GM04504 (cell line): ENCODE measurements at regions not wholly inside any gene's neighbourhood (a gene's known extent, or its start where the extent isn't known, plus 50 kb on each side); places are given as distances from the start of the nearest gene placed in this dataset.

Source experiments
- DNase-seq: peaks from one replicate; pipeline ENCODE4 v3.0.0-alpha.2; 2012; ENCODE audit warnings: low read depth

DNA sequence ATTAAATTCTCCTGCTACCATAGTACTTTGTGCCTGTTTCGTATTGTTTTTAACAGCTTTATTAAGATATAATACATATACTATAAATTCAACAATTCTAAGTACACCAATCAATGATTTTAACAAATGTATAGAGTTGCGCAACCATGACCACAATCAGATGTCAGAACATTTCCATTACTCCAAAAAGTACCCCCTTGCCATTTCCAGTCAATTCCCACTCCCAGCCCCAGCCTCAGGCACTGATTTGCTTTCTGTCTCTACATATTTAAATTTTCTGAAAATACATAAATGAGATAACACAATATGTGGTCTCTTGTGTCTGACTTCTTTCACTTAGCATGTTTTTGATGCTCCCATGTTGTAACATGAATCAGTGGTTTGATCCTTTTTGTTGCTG is 193.9 kb downstream of the FIGN start:
- no peak for DNase-seq

DNA sequence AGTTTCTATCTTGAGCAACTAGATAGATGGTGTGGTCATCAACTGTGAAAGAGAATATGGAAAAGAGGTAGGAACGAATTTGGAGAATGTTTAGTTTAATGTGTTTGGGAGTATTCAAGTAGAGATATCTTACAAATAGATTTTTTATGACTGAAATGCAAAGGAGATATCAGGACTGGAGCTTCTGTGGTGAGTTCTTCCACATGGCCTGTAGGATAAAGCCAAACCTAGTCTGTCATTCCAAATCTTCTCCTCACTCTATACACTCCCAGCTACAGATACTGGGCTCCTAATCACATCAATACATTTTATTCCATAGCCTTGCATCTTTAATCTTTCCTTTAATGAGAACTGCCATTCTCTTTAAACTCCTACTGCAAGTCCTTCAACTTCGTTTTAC is 194.3 kb downstream of the FIGN start:
- no peak for DNase-seq

DNA sequence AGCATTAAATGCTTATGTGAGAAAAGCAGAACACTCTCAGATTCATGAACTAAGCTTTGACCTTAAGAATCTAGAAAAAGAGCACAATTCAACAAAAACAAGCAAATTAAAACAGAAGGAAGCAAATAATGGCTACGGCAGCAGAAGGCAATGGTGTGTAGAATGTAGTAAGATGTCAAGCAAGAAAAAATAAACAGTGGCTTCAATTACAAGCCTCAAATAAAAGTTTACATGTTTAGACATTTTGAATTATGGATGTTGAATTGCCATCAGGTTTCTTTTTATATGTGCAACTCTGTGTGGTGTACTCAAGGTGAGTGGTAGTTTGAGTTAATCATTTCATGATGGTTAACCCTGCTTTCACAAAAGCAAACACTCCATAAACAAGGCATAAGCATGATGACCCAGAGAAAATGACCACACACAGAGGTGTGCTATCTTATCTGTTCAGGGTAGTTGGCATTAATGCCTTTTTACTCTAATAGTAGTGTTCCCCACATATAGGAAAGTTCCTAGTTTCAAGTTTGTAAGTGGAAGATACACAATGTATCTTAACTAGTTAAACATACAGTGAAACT is 207.1 kb downstream of the FIGN start:
- DNase-seq = no peak

DNA sequence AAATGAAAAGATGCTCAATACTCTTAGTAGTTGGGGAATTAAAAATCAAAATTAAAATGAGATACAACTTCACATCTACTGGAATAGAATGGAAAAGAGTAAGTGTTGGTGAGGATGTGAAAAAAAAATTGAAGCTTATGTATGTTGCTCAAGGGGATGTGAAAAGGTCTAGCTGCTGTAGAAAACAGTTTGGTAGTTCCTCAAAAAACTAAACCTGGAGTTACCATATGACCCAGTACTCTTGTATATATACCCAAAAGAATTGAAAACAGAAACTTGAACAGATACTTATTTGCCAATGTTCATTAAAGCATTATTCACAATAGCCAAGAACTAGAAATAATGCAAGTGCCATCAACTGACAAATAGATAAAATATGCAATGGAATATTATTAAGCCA is 208.4 kb downstream of the FIGN start:
- no peak for DNase-seq

DNA sequence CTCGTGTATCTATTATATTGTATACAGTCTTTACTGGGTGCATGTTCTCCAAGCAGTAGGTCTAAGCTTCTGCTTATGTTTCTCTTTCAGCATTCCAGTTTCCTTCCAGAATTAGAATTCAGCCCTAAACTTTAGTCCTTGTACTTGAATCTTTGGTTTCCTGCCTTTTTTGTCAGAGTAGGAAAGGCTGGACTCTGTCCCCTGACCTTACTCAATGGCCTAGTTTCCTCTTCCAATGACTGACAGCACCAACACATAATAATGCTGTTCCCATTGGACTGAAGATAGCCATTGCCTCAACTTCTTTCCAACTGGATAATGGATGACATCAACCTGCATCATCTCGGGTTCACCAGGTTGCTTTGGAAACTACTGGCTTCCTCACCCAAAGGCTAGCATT is 217.0 kb downstream of the FIGN start:
- no peak for DNase-seq

DNA sequence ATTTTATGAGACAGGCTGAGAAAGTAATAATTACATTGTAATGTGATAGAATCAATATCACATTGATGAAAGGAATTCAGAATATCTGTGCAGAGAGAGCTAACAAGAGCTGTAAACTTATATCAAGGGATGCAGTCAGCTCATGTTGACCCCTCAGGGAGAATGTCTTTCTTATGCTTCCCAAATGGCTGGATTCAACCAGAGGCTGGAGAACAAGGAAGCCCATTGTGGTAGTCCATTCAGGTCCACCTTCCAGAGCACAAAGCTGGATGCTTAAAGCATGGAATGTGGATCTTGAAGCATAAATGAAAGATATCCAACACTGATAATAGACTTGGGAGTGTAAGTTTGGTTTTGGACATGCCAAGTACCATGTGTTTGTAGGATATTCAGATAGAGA is 220.0 kb downstream of the FIGN start:
- no peak for DNase-seq

DNA sequence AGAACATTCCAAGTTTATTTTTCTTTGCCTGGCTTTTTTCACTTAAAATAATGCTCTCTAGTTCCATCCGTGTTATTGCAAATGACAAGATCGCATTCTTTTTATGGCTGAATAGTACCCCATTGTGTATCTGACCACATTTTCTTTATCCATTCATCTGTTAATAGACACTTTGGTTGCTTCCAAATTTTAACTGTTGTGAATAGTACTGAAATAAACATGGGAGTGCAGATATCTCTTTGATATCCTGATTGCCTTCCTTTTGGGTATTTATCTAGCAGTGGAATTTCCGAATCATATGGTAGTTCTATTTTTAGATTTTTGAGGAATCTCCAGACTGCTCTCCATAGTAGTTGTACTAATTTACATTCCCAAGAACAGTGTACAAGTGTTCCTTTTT is 230.5 kb downstream of the FIGN start:
- DNase-seq = no peak

DNA sequence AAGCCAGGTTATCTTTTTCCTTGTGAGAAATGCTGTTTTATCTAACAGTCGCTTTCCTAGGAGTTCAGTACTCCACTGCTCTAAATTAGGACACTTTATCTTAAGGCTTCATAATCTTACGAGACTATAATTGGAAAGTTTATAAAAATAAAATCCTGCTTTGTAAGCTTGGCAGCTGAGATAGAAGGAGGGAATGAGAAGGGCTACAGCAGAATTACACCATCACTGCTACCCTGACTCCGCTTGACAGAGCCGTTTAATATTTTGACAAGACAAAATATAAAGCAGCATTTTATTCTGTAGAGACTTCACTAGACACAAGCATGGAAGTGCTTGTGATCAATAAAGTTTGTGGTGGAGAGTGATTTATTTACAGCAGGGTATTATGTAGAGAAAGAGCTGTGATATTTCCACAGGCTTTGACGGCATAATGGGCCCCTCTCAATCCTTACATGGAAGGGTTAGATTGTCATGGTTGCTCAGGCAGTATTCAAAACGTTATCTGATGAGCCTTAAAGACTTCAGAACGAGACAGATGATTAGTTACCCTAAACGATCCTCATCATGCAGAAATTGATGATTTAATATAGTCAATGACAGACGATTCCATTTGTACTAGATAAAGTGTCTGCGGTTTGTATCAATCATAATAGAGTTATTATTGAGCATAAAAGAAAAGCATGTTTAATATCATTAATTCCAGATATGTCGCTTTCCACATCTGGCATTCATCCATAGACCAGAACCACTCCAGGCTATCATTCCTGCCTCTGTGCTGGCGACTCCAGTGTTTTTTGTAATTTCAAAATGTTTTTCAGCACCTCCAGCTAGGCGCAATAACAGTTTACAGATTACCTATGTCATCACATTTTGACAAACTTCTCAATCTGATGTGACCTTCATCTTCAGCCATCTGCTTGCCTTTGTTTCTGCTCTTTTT is 242.2 kb downstream of the FIGN start:
- DNase-seq = no peak

DNA sequence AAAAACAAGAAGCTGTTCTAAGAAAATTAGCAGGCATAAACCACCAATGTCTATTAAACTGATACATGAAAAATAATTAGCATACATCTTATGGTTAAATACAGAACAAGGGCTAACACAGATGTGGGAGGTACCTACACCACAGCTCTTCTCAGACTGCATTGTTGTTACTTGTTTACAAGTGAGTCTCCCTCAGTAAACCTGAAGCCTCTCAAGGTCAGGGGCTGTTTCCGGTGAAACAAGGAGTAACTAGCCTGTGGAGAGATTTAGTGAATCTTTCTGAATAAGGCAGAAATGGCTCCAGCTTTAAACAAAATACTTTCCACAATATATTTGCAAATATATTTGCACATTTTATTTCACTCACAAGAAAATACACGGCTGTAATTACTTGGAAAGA is 244.0 kb downstream of the FIGN start:
- no peak for DNase-seq

DNA sequence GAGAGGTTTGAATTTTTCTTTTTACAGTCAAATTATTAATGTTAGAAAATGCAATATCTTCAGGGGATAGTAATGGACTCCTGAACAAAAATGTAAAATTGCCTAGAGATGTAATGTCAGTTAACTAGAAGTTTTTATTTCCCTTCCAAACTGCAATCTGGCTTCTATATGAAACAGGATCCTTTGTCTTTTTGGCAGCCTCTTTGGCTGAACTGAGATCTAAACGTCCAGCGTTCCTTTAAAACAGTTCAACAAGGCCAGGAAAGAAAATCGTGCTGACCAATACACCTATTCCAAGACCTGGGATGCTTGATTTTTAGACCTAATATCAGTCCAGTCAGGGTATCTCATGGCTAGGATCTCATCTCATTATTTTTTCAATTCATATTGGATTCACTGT is 245.5 kb downstream of the FIGN start:
- no peak for DNase-seq

DNA sequence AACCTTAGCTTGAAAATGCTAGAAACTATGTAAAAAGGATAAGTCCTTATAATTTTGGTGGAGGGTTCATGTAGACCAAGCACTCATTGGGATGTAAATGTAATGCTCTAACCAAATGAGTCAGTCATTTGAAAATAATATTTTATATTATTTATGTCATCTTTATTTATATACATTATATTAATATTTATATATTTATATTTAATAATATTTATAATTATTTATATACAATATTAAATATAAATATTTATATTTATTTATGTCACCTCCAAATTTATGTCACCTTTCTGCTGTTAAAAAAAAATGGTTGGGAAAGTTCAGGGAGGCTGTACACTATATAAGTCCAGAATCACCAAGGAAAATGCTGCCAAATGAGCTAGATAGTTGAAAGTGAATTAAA is 254.3 kb downstream of the FIGN start:
- DNase-seq = no peak

DNA sequence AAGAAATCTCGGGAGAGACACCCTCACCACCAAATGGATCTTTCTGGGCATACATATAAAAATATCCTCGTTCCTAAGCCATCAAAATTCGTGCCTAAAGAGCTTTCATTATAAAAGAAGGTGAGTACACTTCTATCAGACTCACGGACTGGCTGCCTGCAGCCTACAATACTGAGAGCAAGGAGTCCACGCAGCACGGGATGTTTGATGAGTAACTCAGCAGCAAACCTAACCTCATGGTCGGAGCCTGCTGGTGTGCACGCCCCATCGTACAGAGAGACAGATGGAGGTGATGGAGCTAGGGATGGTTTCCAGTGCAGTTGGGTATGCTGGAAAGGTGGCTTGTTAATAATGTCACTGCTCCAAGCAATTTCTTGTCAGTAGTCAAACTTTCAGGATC is 256.2 kb downstream of the FIGN start:
- no peak for DNase-seq

DNA sequence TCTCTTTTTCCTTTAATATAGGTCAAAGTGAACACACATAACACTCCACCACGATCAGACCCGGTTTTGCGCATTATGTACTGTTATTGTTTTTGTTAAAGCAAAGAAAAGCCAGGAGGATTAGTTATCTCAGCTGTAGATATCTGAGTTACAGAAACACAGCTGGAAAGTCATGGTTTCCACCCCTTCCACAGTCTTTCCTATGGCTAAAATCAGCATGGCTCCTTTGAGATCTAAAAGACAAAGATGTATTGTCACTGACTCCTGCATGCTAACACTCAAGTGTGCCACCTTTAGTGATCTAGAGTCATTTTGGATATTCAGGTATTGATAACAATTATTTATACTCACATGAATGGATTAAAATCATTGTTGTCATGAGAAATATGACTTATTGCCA is 260.0 kb downstream of the FIGN start:
- no peak for DNase-seq

DNA sequence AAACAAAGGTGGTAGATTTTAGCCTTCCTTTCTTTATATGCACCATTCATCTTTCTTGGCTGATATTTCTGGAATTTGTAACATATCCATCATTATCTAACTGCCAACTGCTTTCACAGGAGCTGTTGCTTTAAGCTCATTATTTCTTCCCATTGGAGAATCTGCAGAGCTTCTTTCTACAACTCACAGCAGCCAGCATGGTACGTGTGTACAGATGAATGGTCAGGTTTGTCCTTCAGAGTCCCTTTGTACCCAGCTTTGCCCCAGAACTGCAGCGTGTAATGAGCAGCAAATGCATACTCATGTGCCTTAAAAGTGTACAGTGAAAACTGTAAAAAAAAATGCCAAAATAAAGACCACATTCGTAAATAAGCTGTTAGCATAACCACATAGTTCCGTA is 260.9 kb downstream of the FIGN start:
- no peak for DNase-seq

DNA sequence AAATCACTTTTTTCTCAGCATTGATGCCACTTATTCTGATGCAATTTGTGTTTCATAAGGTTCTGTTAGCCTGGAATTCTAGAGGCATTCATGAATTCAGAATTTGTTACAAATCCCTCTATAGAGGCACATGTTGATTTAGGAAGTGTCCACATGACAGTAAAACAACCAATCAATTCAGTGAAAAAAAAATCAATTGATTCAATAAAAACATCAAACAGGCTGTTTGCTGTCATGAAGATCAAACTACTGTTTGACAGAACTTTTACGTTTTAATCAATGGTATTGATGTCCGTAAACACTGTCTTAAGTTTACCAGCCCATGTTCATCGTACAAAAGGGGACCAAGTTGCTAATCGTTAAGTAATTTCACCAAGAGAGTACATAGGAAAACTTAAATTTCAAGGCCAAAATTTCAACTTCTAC is 261.5 kb downstream of the FIGN start:
- no peak for DNase-seq

DNA sequence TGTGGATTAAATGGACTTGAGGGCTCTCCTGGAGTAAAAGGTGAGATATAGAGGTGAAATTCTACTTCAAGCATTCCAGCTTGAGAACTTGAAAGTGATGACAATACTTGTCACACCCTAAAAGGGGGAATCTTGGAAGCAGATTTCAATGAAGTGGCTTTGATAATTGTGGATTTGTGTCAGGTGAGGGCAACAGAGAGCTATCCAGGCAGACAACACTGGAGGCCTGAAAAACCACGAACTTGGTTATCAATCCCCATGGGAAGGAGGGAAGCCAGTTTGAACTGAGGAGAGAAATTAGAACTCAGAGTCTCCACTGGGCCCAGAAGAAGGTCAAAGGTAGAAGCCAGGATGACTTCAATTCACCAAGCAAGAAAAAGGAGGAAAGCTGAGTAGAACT is 263.9 kb downstream of the FIGN start:
- DNase-seq = no peak

DNA sequence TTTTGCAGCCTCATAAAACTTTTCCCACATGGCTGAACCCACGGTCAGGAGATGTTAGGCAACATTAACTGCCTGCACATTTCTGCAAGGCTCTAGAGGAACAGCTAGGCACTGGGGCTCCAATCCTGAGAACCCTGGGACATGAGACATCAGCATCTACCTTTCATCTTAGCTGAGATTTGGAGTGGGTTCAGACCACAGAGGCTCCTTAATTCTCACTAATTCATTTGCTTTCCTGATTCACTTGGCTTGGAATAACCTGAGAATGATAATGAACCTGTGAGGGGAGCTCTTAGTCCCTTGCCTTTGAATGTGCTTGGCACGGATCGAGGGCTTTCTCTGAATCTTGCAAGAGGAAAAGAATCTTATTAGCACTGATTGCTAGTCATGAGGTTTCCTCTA is 266.2 kb downstream of the FIGN start:
- no peak for DNase-seq

DNA sequence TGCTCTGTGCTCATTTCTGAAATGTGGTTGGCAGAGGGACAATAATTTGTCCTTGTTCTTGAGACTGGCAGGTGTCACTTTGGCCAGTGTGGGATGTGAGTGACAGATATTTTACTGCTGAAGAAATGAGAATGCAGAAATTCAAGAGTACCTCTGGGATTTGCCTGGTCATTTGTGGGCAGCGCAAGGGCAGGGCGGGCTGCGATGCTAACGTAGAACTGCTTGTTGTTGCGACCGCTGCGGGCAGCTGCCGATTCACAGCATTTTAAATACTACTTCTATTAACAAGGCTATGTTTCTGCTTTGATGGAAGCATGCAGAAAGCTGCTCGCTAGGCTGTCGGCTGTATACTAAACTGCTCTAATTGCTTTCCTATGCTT is 268.6 kb downstream of the FIGN start:
- no peak for DNase-seq

DNA sequence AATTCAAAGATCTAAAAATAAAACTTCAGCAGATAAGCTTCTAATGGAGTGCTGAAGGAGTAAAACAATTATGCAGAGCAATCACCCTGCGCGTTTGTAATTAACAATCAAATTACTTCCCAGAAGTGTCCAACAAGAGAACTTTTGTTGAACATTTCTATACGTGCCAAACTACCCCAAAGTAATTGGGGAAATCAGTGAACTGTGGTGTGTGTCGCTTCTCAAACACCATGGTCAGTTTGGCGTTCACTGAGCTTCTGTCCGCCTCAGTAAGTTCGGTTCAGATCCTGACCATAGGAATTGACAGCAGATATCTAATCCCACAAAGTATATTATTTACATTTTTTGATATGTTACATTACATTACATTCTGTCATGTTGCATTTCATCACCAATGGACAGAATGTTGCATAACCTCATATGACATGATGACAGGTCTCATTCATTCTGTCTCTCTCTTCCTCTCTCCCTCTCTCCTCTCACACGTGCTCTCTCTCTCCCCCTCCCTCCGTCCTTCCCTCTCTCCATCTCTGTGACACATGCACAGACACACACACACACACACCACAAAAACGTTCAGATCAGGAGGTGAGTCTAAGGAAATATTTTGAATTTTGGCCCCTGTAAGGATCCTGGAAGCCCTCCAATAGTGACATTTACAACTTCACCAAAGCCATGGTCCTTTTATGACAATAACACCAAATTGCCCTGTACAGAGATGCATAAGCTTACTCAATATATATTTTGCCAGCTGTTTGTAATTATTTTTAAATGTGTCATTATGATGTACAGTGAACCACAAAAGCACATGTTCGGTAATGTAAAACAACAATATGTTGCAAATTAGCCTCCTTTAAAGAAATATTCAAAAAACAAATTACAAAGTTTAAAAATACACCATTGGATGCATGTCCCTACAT is 269.2 kb downstream of the FIGN start:
- DNase-seq = no peak

DNA sequence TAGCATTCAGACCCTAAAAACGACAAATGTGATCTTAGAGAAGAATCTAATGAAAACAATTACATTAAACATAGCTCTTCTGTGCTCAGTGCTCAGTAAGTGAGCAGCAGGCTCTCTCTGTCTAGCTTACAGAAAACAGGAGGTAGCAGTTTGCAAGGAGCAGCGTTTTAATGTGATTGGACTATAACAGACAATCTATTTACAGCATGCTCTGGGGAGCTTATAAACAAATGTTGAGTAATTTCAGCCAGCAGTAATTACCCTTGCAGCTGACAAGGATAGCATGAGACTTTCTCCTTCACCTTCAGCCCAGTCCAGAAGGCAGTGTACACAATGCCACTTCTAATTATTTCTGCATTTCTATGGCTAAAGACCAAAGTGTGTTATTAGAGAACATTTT is 270.4 kb downstream of the FIGN start:
- DNase-seq = no peak

DNA sequence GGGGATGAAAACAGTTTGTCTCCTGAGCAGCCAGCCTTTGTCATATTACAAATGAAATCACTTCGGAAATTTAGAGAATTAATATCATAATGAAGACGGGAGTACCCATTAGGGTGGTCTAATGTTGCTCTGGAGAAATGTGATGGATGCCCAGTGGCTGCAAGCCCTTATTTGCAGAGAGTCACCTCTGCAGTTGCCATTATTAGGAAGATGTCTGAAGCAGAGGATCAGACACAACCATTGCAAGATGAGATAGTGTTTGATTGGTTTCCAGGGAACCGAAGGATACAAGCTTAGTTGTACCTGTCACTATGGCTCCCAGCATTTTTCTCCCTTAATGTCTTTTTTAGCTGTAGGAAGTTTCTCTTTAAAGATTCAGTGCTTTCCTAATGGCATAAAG is 272.4 kb downstream of the FIGN start:
- DNase-seq = no peak

DNA sequence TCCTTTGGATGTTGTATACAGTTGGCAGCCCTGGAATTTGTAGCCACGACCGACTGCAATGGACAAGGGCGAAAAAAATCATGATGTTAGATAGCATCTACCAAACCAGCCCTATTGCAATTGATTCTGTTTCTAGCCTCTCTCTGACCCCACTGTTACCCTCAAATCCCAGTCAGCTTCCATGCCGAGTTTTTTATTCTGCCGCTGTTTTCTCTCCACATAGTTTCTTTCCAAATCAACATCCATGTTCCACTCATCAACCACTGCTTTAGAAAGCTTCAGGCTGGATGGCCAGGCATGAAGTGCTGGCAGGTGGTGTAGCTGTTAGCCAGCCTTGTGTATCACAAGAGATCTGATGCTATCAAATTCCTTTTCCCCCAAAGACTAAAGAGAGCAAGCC is 272.8 kb downstream of the FIGN start:
- no peak for DNase-seq

DNA sequence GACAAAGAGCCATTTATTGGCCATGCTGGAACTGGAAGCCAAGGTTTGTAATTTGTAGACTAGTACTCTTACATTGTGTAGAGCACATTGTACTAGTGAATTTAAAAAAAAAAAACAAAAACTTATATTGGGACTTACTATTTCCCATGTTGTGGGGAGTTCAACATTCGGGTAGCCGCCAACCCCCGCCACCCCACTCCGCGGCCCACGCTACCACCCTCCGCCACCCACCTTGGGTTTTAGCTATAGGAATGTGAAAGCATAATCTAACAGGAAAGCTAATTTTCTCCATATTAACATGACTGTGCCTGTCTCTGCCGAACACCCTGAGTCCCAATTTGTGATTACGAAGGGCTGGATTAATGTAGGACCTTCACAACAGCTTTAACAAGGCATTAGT is 275.8 kb downstream of the FIGN start:
- no peak for DNase-seq
